ENCODE measurements at regions not wholly inside any gene's neighbourhood (a gene's known extent, or its start where the extent isn't known, plus 50 kb on each side); places are given as distances from the start of the nearest gene placed in this dataset.

DNA sequence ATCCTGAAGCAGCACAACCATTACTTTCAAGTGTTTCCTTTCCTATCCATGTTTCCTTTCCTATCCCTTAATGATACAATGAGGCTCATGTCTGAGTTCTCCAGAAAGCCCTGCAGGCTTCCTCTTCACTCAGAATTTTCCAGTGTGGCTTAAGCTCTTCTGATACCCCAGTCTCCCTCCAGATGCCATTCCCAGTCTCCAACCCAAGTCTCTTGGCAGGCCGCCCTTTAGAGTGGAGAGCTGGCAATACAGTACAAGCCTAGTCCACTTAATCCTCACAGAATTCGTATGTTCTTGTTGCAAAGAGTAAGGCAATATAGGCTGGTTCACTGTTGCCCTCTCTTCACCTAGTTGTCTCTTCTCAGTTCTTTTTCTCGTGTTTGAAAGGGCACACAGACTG lies 503.9 kb upstream of the MDFIC2 start:
- Histone ChIP-seq H3K36me3 (replicated peaks in 1 of 2; ENCODE audit: control insufficient read depth in 1 of 2, insufficient read depth in 2 of 2, low read length in 1 of 2) (no peaks in the 10 kb centered on the region), H4K20me1 (ENCODE audit: insufficient read depth) (no peaks in the 10 kb centered on the region), H3K79me2 (ENCODE audit: insufficient read depth) (no peaks in the 10 kb centered on the region), H3K4me1 (ENCODE audit: control insufficient read depth in 1 of 2, insufficient read depth in 2 of 2, low read depth in 1 of 2, low read length in 1 of 2) (no peaks in the 10 kb centered on the region), H3K9me3 (no peaks in the 10 kb centered on the region), H3K9me2 (no peaks in the 10 kb centered on the region), H3F3A (replicated peaks; ENCODE audit: insufficient read depth) (no peaks in the 10 kb centered on the region), H3K4me3 (ENCODE audit: low read depth in 2 of 2, low read length in 1 of 2) (no peak overlapping the region), H3K9ac (no peak overlapping the region), H3K27me3 (ENCODE audit: insufficient read depth) (no peaks in the 10 kb centered on the region), H3K4me2 (no peak overlapping the region), H2AFZ (ENCODE audit: low read depth) (no peak overlapping the region), H3K27ac (ENCODE audit: low read depth in 2 of 2, low read length in 1 of 2) (no peak overlapping the region)
- ChIA-PET CTCF (no interaction called here), POLR2A (no interaction called here)
- no peak for TF ChIP-seq CHD2 (IDR thresholded peaks at IDR 0.05; ENCODE audit: low read length, partially characterized antibody)
- no peak for TF ChIP-seq POLR2AphosphoS5 (IDR thresholded peaks at IDR 0.05; ENCODE audit: low read depth, low read length)
- 44% methylated on average over 3 of the region's 3 CpGs for WGBS (ENCODE audit: low lambda C conversion rate)
- no peak for DNase-seq

DNA sequence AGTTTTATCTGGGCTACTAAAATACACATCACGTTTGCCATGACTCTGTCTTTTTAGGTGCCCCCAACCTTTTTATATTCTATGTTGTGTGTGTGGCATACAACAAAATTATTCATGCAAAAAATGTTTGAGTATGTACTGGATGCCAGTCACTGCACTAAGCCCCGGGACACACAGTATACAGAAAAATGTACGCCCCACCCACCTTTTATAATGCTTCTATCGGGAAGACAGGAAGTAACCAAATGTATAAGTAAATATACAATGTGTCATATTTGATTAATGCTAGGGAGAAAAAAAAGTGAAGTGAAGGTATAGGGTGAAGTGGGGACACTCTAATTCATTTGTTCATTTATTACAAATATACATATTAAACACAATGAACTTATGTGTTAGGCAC lies 503.4 kb upstream of the MDFIC2 start:
- 74% methylated on average over 4 of the region's 4 CpGs for WGBS (ENCODE audit: low lambda C conversion rate)
- no peaks in the 10 kb centered on the region for H3K27me3 ChIP-seq (ENCODE audit: insufficient read depth)

DNA sequence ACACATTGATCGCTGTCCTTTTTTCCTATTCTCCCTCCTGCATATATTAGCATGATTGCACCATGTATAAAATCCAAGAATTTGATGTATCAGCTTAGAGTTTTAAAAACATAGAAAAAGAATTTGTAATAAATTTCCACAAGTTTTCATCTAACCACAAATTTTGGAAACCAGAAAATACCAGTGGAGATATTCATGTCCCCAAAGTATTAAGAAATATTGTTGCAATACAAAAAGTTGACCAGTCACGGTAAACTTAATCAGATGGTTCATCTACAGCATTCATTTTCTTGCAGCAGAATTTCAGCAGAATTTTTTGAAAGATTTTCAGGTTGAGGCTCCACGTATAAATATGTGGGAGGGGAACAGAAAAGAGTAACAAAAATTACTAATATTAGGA lies 500.9 kb upstream of the MDFIC2 start:
- H2AFZ ChIP-seq (ENCODE audit: low read depth) = no peak overlapping the region
- no peaks in the 10 kb centered on the region for H3K9me2 ChIP-seq
- no peak for DNase-seq
- ChIA-PET CTCF (no interaction called here), POLR2A (no interaction called here)
- no peak overlapping the region for H3K9ac ChIP-seq
- no peaks in the 10 kb centered on the region for H3K9me3 ChIP-seq
- no peak overlapping the region for H3K27ac ChIP-seq (ENCODE audit: low read depth in 2 of 2, low read length in 1 of 2)
- WGBS (ENCODE audit: low lambda C conversion rate) = 69% methylated on average over 3 of the region's 3 CpGs
- no peaks in the 10 kb centered on the region for H3K4me1 ChIP-seq (ENCODE audit: control insufficient read depth in 1 of 2, insufficient read depth in 2 of 2, low read depth in 1 of 2, low read length in 1 of 2)
- no peaks in the 10 kb centered on the region for H3K79me2 ChIP-seq (ENCODE audit: insufficient read depth)
- H3K4me2 ChIP-seq = no peak overlapping the region
- H3K27me3 ChIP-seq (ENCODE audit: insufficient read depth) = no peaks in the 10 kb centered on the region
- H3K4me3 ChIP-seq (ENCODE audit: low read depth in 2 of 2, low read length in 1 of 2) = no peak overlapping the region
- H4K20me1 ChIP-seq (ENCODE audit: insufficient read depth) = no peaks in the 10 kb centered on the region
- no peaks in the 10 kb centered on the region for H3F3A ChIP-seq (replicated peaks; ENCODE audit: insufficient read depth)
- no peaks in the 10 kb centered on the region for H3K36me3 ChIP-seq (replicated peaks in 1 of 2; ENCODE audit: control insufficient read depth in 1 of 2, insufficient read depth in 2 of 2, low read length in 1 of 2)
- no peak for TF ChIP-seq YY1 (IDR thresholded peaks at IDR 0.05; ENCODE audit: low read depth)
- TF ChIP-seq, protein P1, sequence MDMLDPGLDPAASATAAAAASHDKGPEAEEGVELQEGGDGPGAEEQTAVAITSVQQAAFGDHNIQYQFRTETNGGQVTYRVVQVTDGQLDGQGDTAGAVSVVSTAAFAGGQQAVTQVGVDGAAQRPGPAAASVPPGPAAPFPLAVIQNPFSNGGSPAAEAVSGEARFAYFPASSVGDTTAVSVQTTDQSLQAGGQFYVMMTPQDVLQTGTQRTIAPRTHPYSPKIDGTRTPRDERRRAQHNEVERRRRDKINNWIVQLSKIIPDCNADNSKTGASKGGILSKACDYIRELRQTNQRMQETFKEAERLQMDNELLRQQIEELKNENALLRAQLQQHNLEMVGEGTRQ (IDR thresholded peaks at IDR 0.05; ENCODE audit: borderline replicate concordance, low read depth, low read length) = no peak
- TF ChIP-seq SMC3 (IDR thresholded peaks at IDR 0.05; ENCODE audit: low read depth, low read length) = no peak
- TF ChIP-seq, protein P2, sequence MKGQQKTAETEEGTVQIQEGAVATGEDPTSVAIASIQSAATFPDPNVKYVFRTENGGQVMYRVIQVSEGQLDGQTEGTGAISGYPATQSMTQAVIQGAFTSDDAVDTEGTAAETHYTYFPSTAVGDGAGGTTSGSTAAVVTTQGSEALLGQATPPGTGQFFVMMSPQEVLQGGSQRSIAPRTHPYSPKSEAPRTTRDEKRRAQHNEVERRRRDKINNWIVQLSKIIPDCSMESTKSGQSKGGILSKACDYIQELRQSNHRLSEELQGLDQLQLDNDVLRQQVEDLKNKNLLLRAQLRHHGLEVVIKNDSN (IDR thresholded peaks at IDR 0.05; ENCODE audit: borderline replicate concordance, low read depth) = no peak
- TF ChIP-seq, protein P3, sequence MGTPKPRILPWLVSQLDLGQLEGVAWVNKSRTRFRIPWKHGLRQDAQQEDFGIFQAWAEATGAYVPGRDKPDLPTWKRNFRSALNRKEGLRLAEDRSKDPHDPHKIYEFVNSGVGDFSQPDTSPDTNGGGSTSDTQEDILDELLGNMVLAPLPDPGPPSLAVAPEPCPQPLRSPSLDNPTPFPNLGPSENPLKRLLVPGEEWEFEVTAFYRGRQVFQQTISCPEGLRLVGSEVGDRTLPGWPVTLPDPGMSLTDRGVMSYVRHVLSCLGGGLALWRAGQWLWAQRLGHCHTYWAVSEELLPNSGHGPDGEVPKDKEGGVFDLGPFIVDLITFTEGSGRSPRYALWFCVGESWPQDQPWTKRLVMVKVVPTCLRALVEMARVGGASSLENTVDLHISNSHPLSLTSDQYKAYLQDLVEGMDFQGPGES (IDR thresholded peaks at IDR 0.05; ENCODE audit: low read depth, low read length) = no peak
- TF ChIP-seq RXRA (IDR thresholded peaks at IDR 0.05; ENCODE audit: borderline replicate concordance, low read depth) = no peak

More for the DNA sequence above, 503.4 kb upstream of the MDFIC2 start:
- no peaks in the 10 kb centered on the region for H3K36me3 ChIP-seq (replicated peaks in 1 of 2; ENCODE audit: control insufficient read depth in 1 of 2, insufficient read depth in 2 of 2, low read length in 1 of 2)
- no peaks in the 10 kb centered on the region for H3F3A ChIP-seq (replicated peaks; ENCODE audit: insufficient read depth)
- H2AFZ ChIP-seq (ENCODE audit: low read depth) = no peak overlapping the region
- H3K27ac ChIP-seq (ENCODE audit: low read depth in 2 of 2, low read length in 1 of 2) = no peak overlapping the region
- no peaks in the 10 kb centered on the region for H3K79me2 ChIP-seq (ENCODE audit: insufficient read depth)
- no peak overlapping the region for H3K4me2 ChIP-seq
- H4K20me1 ChIP-seq (ENCODE audit: insufficient read depth) = no peaks in the 10 kb centered on the region
- no peaks in the 10 kb centered on the region for H3K4me1 ChIP-seq (ENCODE audit: control insufficient read depth in 1 of 2, insufficient read depth in 2 of 2, low read depth in 1 of 2, low read length in 1 of 2)
- DNase-seq = no peak
- TF ChIP-seq MXI1 (IDR thresholded peaks at IDR 0.05; ENCODE audit: low read depth, low read length) (no peak), RCOR1 (IDR thresholded peaks at IDR 0.05; ENCODE audit: low read length) (no peak)
- TF ChIP-seq, protein P1 (IDR thresholded peaks at IDR 0.05; ENCODE audit: borderline replicate concordance, low read depth, low read length) = no peak
- TF ChIP-seq, protein P3 (IDR thresholded peaks at IDR 0.05; ENCODE audit: low read depth, low read length) = no peak
- TF ChIP-seq, protein P4, sequence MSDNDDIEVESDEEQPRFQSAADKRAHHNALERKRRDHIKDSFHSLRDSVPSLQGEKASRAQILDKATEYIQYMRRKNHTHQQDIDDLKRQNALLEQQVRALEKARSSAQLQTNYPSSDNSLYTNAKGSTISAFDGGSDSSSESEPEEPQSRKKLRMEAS (IDR thresholded peaks at IDR 0.05; ENCODE audit: low read depth) = no peak
- H3K9me2 ChIP-seq = no peaks in the 10 kb centered on the region
- POLR2A ChIA-PET = no interaction called here
- no peaks in the 10 kb centered on the region for H3K9me3 ChIP-seq
- no peak overlapping the region for H3K9ac ChIP-seq
- CTCF ChIA-PET = no interaction called here
- H3K4me3 ChIP-seq (ENCODE audit: low read depth in 2 of 2, low read length in 1 of 2) = no peak overlapping the region
